ENCODE measurements at regions not wholly inside any gene's neighbourhood (a gene's known extent, or its start where the extent isn't known, plus 50 kb on each side); places are given as distances from the start of the nearest gene placed in this dataset.

DNA sequence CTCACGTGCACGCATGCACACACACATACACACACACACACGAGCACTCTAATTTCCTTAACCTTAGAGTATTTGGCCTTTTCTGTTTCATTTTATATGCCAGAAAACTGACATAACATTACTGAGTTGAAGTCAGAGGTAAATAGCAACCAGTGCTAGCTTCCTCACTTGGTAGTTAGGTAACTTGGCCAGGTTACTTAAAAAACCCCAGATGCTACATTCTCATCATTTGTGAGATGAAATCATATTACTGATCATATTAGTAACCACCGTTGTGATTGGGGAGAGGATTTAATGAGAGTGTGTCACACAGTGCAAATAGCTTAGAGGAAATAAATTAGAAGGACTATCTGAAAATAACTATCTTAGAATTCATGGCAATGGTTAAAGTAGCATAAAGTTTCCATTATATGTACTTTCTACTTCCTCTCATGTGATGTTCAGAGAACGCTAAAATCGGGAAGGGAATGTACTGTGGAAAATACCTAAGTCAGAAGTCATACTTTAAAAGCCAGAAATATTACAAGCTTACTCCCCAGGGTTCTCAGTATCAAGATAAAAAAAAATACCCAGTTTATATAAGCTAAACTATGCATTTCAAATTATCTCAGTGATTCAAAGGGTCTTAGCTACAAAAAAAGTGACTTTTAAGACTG, 120.5 kb downstream of the TUSC1 start:
- BruUV-seq (replicated peaks): no TSS peak
- no peak for DNase-seq

GRCh38 chr9:25556540-25556939, 121.7 kb downstream of the TUSC1 start:
- Histone ChIP-seq H3K4me2 (ENCODE audit: low read length) (no peak overlapping the region), H3K9ac (ENCODE audit: low read length) (no peak overlapping the region), H3K79me2 (ENCODE audit: low read length) (no peaks in the 10 kb centered on the region), H3K36me3 (ENCODE audit: low read depth, low read length) (no peaks in the 10 kb centered on the region), H3K4me3 (ENCODE audit: low read length) (no peak overlapping the region), H2AFZ (ENCODE audit: low read length) (no peak overlapping the region), H3K9me3 (ENCODE audit: low read length) (no peaks in the 10 kb centered on the region), H3K27ac (ENCODE audit: low read length) (no peak overlapping the region), H3K27me3 (ENCODE audit: low read length) (no peaks in the 10 kb centered on the region), H3F3A (ENCODE audit: low read length, unreplicated experiment) (no peaks in the 10 kb centered on the region), H3K4me1 (ENCODE audit: insufficient read depth, low read length) (no peaks in the 10 kb centered on the region), H4K20me1 (ENCODE audit: low read length) (no peaks in the 10 kb centered on the region), H3K9me2 (replicated peaks; ENCODE audit: low read length) (no peaks in the 10 kb centered on the region)
- intact Hi-C loops (cut with micrococcal nuclease): no loop called here
- CTCF ChIA-PET: no interaction called here
- no peak for DNase-seq
- ATAC-seq: no peak
- TF ChIP-seq EZH2 (IDR thresholded peaks at IDR 0.05; ENCODE audit: low read length, unreplicated experiment) (no peak), EZH2phosphoT487 (IDR thresholded peaks at IDR 0.05; ENCODE audit: borderline replicate concordance, low read length) (no peak), CTCF (conservative IDR thresholded peaks at IDR 0.05; ENCODE audit: low read depth, low read length) (no peak)
- POLR2A ChIA-PET (ENCODE audit: unreplicated experiment): no interaction called here
- BruUV-seq (replicated peaks): no TSS peak

More for the DNA sequence above, 120.5 kb downstream of the TUSC1 start:
- ChIA-PET CTCF (no interaction called here), POLR2A (ENCODE audit: unreplicated experiment) (no interaction called here)
- no peak overlapping the region for H3K9ac ChIP-seq (ENCODE audit: low read length)
- H3K4me1 ChIP-seq (ENCODE audit: insufficient read depth, low read length): no peaks in the 10 kb centered on the region
- no peaks in the 10 kb centered on the region for H3K27me3 ChIP-seq (ENCODE audit: low read length)
- no peaks in the 10 kb centered on the region for H3K36me3 ChIP-seq (ENCODE audit: low read depth, low read length)
- H3K4me3 ChIP-seq (ENCODE audit: low read length): no peak overlapping the region
- no peak overlapping the region for H3K27ac ChIP-seq (ENCODE audit: low read length)
- H3K79me2 ChIP-seq (ENCODE audit: low read length): no peaks in the 10 kb centered on the region
- H2AFZ ChIP-seq (ENCODE audit: low read length): no peak overlapping the region
- no peaks in the 10 kb centered on the region for H4K20me1 ChIP-seq (ENCODE audit: low read length)
- no peaks in the 10 kb centered on the region for H3F3A ChIP-seq (ENCODE audit: low read length, unreplicated experiment)
- TF ChIP-seq CTCF (conservative IDR thresholded peaks at IDR 0.05; ENCODE audit: low read depth, low read length) (no peak), EZH2phosphoT487 (IDR thresholded peaks at IDR 0.05; ENCODE audit: borderline replicate concordance, low read length) (no peak), EZH2 (IDR thresholded peaks at IDR 0.05; ENCODE audit: low read length, unreplicated experiment) (no peak)
- ATAC-seq: peak; percentile 54
- intact Hi-C loops (cut with micrococcal nuclease): no loop called here
- no peaks in the 10 kb centered on the region for H3K9me2 ChIP-seq (replicated peaks; ENCODE audit: low read length)
- H3K9me3 ChIP-seq (ENCODE audit: low read length): no peaks in the 10 kb centered on the region
- no peak overlapping the region for H3K4me2 ChIP-seq (ENCODE audit: low read length)

DNA sequence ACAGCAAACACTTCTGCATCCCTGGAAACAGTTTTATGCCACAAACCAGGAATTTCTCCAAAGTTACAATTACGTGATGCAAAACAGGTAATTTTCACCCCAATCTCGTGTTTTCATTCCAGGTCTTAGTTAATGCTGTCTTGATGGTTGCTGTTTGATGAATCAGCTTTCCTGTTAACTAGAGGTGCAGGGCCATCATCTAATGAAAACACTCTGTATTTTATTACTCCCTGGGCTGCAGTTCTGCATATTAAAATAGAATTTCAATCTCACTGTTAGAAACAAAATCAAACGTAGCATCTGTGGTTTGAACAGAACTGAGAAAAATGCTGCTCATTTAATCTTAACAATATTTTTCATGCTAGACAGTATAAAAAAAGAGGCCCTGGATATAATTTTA, 129.4 kb downstream of the TUSC1 start:
- H3F3A ChIP-seq (ENCODE audit: low read length, unreplicated experiment): no peaks in the 10 kb centered on the region
- H3K79me2 ChIP-seq (ENCODE audit: low read length): no peaks in the 10 kb centered on the region
- DNase-seq (no peak), ATAC-seq (no peak)
- no peaks in the 10 kb centered on the region for H3K27me3 ChIP-seq (ENCODE audit: low read length)
- H3K36me3 ChIP-seq (ENCODE audit: low read depth, low read length): no peaks in the 10 kb centered on the region
- intact Hi-C loops (cut with micrococcal nuclease): no loop called here
- no peaks in the 10 kb centered on the region for H3K9me2 ChIP-seq (replicated peaks; ENCODE audit: low read length)
- no peak overlapping the region for H2AFZ ChIP-seq (ENCODE audit: low read length)
- TF ChIP-seq EZH2phosphoT487 (IDR thresholded peaks at IDR 0.05; ENCODE audit: borderline replicate concordance, low read length) (no peak), CTCF (conservative IDR thresholded peaks at IDR 0.05; ENCODE audit: low read depth, low read length) (no peak), EZH2 (IDR thresholded peaks at IDR 0.05; ENCODE audit: low read length, unreplicated experiment) (no peak)
- ChIA-PET POLR2A (ENCODE audit: unreplicated experiment) (no interaction called here), CTCF (no interaction called here)
- no TSS peak for BruUV-seq (replicated peaks)
- H3K9me3 ChIP-seq (ENCODE audit: low read length): no peaks in the 10 kb centered on the region
- no peaks in the 10 kb centered on the region for H4K20me1 ChIP-seq (ENCODE audit: low read length)
- no peaks in the 10 kb centered on the region for H3K4me1 ChIP-seq (ENCODE audit: insufficient read depth, low read length)
- no peak overlapping the region for H3K9ac ChIP-seq (ENCODE audit: low read length)
- no peak overlapping the region for H3K4me3 ChIP-seq (ENCODE audit: low read length)
- H3K27ac ChIP-seq (ENCODE audit: low read length): no peak overlapping the region
- H3K4me2 ChIP-seq (ENCODE audit: low read length): no peak overlapping the region

Data from PC-3 (cell line).